ENCODE measurements at regions not wholly inside any gene's neighbourhood (a gene's known extent, or its start where the extent isn't known, plus 50 kb on each side); places are given as distances from the start of the nearest gene placed in this dataset.

- no peak for DNase-seq (ENCODE audit: low spot score in 2 of 2)
- Histone ChIP-seq H3K27ac (no peak overlapping the region), H3K27me3 (no peaks in the 10 kb centered on the region), H3K4me1 (no peaks in the 10 kb centered on the region), H3K4me3 (no peak overlapping the region), H3K36me3 (no peaks in the 10 kb centered on the region), H3K9me3 (no peaks in the 10 kb centered on the region)
- intact Hi-C loops (cut with DNase I) = no loop called here
- no peak for TF ChIP-seq CTCF (IDR thresholded peaks at IDR 0.05)
These were observed 199.9 kb upstream of the ATP6AP2 start for GRCh38 chrX:40380655-40381488.

GRCh38 chrX:40377684-40378083, 203.1 kb upstream of the ATP6AP2 start:
- no peak overlapping the region for H3K27ac ChIP-seq
- no peak for TF ChIP-seq CTCF (IDR thresholded peaks at IDR 0.05)
- H3K4me1 ChIP-seq = no peaks in the 10 kb centered on the region
- no peaks in the 10 kb centered on the region for H3K27me3 ChIP-seq
- DNase-seq (ENCODE audit: low spot score in 2 of 2) = no peak
- no peak overlapping the region for H3K4me3 ChIP-seq
- no peaks in the 10 kb centered on the region for H3K9me3 ChIP-seq
- intact Hi-C loops (cut with DNase I) = no loop called here
- no peaks in the 10 kb centered on the region for H3K36me3 ChIP-seq

GRCh38 chrX:40374486-40374885, 206.3 kb upstream of the ATP6AP2 start:
- Histone ChIP-seq H3K4me1 (no peaks in the 10 kb centered on the region), H3K36me3 (no peaks in the 10 kb centered on the region), H3K9me3 (no peaks in the 10 kb centered on the region), H3K4me3 (no peak overlapping the region), H3K27me3 (no peaks in the 10 kb centered on the region), H3K27ac (no peak overlapping the region)
- TF ChIP-seq CTCF (IDR thresholded peaks at IDR 0.05) = no peak
- intact Hi-C loops (cut with DNase I) = no loop called here
- no peak for DNase-seq (ENCODE audit: low spot score in 2 of 2)

GRCh38 chrX:40373641-40374040, 207.1 kb upstream of the ATP6AP2 start:
- no peaks in the 10 kb centered on the region for H3K9me3 ChIP-seq
- intact Hi-C loops (cut with DNase I) = no loop called here
- H3K4me3 ChIP-seq = no peak overlapping the region
- DNase-seq (ENCODE audit: low spot score in 2 of 2) = no peak
- TF ChIP-seq CTCF (IDR thresholded peaks at IDR 0.05) = no peak
- H3K4me1 ChIP-seq = no peaks in the 10 kb centered on the region
- H3K27me3 ChIP-seq = no peaks in the 10 kb centered on the region
- H3K36me3 ChIP-seq = no peaks in the 10 kb centered on the region
- no peak overlapping the region for H3K27ac ChIP-seq

- no peak for DNase-seq (ENCODE audit: low spot score in 2 of 2)
- intact Hi-C loops (cut with DNase I) = no loop called here
- no peak overlapping the region for H3K4me3 ChIP-seq
- H3K27me3 ChIP-seq = no peaks in the 10 kb centered on the region
- no peak overlapping the region for H3K27ac ChIP-seq
- no peaks in the 10 kb centered on the region for H3K4me1 ChIP-seq
- no peaks in the 10 kb centered on the region for H3K36me3 ChIP-seq
- no peaks in the 10 kb centered on the region for H3K9me3 ChIP-seq
- no peak for TF ChIP-seq CTCF (IDR thresholded peaks at IDR 0.05)
These were observed 207.7 kb upstream of the ATP6AP2 start for GRCh38 chrX:40373025-40373424.

All from ascending aorta (tissue), 2 donors.